Fibroblast of pulmonary artery (primary cell): ENCODE measurements at regions not wholly inside any gene's neighbourhood (a gene's known extent, or its start where the extent isn't known, plus 50 kb on each side); places are given as distances from the start of the nearest gene placed in this dataset.

Source experiments
- DNase-seq: peaks from one replicate; pipeline ENCODE4 v3.0.0-alpha.2; 2010; ENCODE audit warnings: low read depth
- H3K4me3 ChIP-seq: replicated peaks from 2 replicates; pipeline ENCODE4 v1.5.1; 2011; ENCODE audit warnings: low read depth, mild to moderate bottlenecking, control low read depth, low read length, moderate library complexity
- TF ChIP-seq, protein P1 (sequence below): IDR thresholded peaks from 2 replicates; pipeline ENCODE4 v1.5.1; 2011; ENCODE audit warnings: mild to moderate bottlenecking, control low read depth, low read length, inconsistent platforms; ENCODE audit errors: missing control alignments

DNA sequence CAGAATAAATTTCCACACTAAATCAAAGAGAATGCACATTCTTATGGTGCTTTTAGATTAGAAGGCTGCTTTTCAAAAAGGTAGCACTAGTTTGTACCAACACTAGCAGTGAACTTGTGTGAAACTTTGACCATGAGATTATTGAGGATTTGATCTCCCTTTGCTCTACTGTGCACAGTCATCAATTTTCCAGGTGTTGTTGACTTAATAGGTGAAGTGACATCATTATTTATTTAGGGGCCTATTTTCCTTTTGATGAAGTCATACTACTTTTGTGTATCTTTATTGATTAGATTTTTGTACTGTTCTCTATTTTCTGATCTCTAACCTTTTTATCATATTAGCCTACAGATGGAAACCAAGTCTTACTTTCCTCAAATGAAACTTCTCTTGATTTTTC is 507.9 kb upstream of the LCORL start:
- H3K4me3 ChIP-seq: no peak overlapping the region
- TF ChIP-seq, protein P1, sequence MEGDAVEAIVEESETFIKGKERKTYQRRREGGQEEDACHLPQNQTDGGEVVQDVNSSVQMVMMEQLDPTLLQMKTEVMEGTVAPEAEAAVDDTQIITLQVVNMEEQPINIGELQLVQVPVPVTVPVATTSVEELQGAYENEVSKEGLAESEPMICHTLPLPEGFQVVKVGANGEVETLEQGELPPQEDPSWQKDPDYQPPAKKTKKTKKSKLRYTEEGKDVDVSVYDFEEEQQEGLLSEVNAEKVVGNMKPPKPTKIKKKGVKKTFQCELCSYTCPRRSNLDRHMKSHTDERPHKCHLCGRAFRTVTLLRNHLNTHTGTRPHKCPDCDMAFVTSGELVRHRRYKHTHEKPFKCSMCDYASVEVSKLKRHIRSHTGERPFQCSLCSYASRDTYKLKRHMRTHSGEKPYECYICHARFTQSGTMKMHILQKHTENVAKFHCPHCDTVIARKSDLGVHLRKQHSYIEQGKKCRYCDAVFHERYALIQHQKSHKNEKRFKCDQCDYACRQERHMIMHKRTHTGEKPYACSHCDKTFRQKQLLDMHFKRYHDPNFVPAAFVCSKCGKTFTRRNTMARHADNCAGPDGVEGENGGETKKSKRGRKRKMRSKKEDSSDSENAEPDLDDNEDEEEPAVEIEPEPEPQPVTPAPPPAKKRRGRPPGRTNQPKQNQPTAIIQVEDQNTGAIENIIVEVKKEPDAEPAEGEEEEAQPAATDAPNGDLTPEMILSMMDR: no peak
- DNase-seq: no peak

DNA sequence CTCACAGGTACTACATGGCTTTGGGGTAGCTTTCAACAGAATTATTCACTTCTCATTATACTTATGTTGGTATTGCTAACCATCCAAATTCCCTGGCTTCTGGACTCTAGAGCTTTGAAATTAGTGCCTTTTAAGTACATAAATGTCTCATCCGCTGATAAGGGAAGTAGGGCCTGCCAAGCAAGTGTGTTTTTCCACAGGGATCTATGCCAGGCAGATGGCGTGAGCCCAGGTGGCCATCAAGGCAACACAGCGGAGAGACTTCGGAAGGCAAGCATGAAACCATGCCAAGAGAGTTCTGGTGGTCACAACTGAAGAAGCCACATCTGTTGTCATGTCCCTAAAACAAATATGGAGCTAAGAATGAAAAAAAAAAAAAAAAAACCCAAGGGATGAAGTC is 503.1 kb upstream of the LCORL start:
- TF ChIP-seq, protein P1: no peak
- DNase-seq: no peak
- H3K4me3 ChIP-seq: no peak overlapping the region

DNA sequence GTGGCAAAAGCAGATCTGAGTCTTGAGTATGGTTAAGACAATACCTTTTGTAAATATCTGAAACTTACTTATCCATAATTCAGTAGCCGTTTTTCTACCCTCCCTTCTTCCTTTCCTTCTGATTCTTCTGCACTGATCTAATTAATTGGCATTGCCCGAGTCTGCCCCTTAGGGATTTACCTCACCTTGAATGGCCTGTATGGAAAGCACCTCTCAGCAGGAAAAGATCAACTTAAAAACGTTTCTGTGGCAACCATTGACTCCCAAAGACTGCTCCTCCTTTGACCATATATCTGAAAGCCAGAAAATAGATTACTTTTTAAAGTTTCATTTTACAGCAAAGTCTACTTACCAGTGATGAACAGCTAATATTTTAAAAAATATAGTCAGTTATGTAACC is 496.5 kb upstream of the LCORL start:
- DNase-seq: no peak
- no peak overlapping the region for H3K4me3 ChIP-seq
- TF ChIP-seq, protein P1: no peak

DNA sequence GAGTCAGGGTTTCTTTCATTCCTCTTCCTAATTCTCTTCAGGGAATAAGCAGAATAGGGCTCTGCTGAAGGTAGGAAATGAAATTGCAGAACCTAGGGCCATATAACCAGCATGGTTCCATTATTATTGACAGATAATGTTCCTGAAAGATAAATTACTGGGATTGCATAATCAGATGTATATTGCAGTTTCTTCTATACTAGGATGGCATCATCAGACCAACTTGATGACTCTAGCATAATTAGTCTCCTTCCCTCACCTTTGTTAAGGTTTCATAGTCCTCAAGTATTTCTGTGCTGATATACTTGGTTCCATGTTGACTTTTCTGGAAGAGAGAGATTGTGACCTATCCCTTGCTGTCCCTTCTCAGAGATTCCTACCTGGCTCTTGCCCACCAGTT is 492.3 kb upstream of the LCORL start:
- TF ChIP-seq, protein P1: no peak
- no peak overlapping the region for H3K4me3 ChIP-seq
- DNase-seq: no peak

DNA sequence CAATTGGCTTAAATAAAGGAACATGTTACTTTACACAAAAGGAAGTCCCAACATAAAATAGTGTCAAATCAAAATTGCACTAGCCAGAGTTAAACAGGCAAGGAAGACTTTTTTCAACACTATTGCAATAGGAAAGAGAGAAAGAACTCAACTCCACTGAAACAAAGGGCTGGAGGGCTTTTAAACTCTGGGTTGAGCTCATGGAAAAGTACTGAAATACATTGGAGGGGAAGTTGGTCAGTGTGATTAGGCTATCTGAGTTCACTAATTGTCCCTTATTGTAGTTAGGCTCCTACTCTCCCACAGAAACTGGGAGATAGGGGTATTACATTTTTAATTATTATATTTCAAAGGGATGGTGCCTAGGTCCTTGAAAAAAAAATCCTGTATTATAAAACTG is 491.2 kb upstream of the LCORL start:
- TF ChIP-seq, protein P1: no peak
- no peak for DNase-seq
- H3K4me3 ChIP-seq: no peak overlapping the region

DNA sequence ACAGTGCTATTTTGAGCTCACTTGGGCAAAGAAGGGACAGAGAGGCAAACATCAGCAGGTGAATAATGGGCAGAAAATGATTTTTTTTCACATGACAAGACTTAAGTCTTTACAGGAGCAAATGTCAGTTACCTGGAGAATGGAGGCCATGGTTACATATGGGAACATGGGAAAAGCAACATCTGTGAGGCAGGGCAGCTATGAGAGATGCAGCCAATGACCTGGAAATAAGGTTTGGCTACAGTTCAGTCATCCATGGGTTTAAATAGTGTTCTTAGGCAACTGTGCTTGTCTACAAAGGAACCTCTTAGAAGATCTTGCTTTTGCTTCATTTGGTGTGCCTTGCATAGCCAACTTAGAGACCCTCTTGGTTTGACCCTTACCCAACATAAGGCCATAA is 490.2 kb upstream of the LCORL start:
- TF ChIP-seq, protein P1: no peak
- DNase-seq: no peak
- no peak overlapping the region for H3K4me3 ChIP-seq

DNA sequence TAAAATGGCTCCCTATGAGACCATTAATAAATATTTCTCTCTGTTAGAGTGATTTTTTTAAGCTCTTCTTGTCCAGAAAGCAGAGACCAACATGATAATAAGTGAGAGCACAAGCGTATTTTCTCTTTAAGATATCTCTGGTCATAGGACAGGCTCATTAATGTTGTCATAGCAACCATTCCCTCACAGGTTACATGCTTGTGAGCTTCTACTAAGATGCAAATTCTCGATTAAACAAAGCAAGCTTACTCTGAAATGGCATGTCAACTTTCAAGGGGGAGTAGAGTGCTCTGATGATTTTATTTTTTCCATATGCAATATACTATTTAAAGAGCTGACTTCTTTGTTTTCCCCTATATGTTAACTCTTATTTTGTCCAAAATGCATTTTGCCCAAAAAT is 487.2 kb upstream of the LCORL start:
- DNase-seq: no peak
- TF ChIP-seq, protein P1: no peak
- H3K4me3 ChIP-seq: no peak overlapping the region
